HepG2 (cell line): ENCODE measurements at regions not wholly inside any gene's neighbourhood (a gene's known extent, or its start where the extent isn't known, plus 50 kb on each side); places are given as distances from the start of the nearest gene placed in this dataset.

Experiments used
- CEBPB ChIP-seq: IDR thresholded peaks from 2 replicates; pipeline ENCODE4 v1.6.1; 2011; ENCODE audit warnings: low read depth, low read length, improper control_type of control experiment, borderline replicate concordance
- KDM5B ChIP-seq: sonication (generic); formaldehyde crosslinking; IDR thresholded peaks from 2 replicates; pipeline ENCODE4 v1.4.0; 2020; ENCODE audit warnings: missing genetic modification reagents, mild to moderate bottlenecking, borderline replicate concordance
- PCBP1 ChIP-seq: fragments of 200-400 bp; formaldehyde crosslinking; IDR thresholded peaks from 2 replicates; pipeline ENCODE4 v1.6.1; 2017; ENCODE audit warnings: mild to moderate bottlenecking, low read depth, low read length, borderline replicate concordance
- POLR2A ChIP-seq, 2 experiments: IDR thresholded peaks; 2 replicates each; pipeline ENCODE4 v1.6.1; 2011; ENCODE audit warnings: low read depth in 2 of 2, low read length in 2 of 2, mild to moderate bottlenecking in 1 of 2, moderate library complexity in 1 of 2; ENCODE audit not compliant: insufficient read depth in 1 of 2
- ZNF253 ChIP-seq: sonication (generic); formaldehyde crosslinking; IDR thresholded peaks from 2 replicates; pipeline ENCODE4 v1.8.0; 2022; ENCODE audit warnings: mild to moderate bottlenecking, missing genetic modification reagents, borderline replicate concordance
- TF ChIP-seq, protein P1 (sequence below): IDR thresholded peaks from 2 replicates; pipeline ENCODE4 v1.6.1; 2016; ENCODE audit warnings: mild to moderate bottlenecking
- TF ChIP-seq, protein P2 (sequence below): sonication (generic); formaldehyde crosslinking; IDR thresholded peaks from 2 replicates; pipeline ENCODE4 v1.5.0; 2020; ENCODE audit warnings: mild to moderate bottlenecking, missing genetic modification reagents, moderate library complexity

DNA sequence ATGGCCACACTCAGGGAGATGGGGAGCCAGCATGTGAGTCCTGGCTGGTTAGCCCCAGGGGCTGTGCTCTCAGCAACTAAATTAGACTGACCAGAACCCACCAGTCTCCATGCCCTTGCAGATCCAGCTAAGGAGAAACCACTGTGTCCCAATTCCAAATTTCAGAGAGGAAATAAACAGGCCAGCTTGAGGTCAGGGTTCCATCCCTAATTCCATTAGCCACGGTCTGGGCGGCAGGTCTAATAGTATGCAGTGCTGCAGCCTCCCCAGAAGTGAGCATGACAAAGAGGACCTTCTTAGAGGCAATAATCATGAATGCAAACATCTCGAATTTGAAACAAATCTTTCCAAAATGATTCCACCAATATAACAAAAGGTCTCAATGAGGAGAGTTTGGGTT, 671.2 kb downstream of the BCL11A start:
- TF ChIP-seq POLR2A (IDR thresholded peaks at IDR 0.05; ENCODE audit: insufficient read depth in 1 of 2, low read depth in 2 of 2, low read length in 2 of 2), result no peak
- TF ChIP-seq, protein P1, sequence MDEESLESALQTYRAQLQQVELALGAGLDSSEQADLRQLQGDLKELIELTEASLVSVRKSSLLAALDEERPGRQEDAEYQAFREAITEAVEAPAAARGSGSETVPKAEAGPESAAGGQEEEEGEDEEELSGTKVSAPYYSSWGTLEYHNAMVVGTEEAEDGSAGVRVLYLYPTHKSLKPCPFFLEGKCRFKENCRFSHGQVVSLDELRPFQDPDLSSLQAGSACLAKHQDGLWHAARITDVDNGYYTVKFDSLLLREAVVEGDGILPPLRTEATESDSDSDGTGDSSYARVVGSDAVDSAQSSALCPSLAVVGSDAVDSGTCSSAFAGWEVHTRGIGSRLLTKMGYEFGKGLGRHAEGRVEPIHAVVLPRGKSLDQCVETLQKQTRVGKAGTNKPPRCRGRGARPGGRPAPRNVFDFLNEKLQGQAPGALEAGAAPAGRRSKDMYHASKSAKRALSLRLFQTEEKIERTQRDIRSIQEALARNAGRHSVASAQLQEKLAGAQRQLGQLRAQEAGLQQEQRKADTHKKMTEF, result no peak
- TF ChIP-seq CEBPB, result no peak
- TF ChIP-seq ZNF253 (CRISPR knock-in tag), result no peak
- no peak for TF ChIP-seq KDM5B (CRISPR knock-in tag)
- TF ChIP-seq, protein P2, sequence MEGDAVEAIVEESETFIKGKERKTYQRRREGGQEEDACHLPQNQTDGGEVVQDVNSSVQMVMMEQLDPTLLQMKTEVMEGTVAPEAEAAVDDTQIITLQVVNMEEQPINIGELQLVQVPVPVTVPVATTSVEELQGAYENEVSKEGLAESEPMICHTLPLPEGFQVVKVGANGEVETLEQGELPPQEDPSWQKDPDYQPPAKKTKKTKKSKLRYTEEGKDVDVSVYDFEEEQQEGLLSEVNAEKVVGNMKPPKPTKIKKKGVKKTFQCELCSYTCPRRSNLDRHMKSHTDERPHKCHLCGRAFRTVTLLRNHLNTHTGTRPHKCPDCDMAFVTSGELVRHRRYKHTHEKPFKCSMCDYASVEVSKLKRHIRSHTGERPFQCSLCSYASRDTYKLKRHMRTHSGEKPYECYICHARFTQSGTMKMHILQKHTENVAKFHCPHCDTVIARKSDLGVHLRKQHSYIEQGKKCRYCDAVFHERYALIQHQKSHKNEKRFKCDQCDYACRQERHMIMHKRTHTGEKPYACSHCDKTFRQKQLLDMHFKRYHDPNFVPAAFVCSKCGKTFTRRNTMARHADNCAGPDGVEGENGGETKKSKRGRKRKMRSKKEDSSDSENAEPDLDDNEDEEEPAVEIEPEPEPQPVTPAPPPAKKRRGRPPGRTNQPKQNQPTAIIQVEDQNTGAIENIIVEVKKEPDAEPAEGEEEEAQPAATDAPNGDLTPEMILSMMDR (CRISPR knock-in tag), result no peak
- no peak for TF ChIP-seq PCBP1
